Fibroblast of gingiva (primary cell): ENCODE measurements at regions not wholly inside any gene's neighbourhood (a gene's known extent, or its start where the extent isn't known, plus 50 kb on each side); places are given as distances from the start of the nearest gene placed in this dataset.
"Not testable (repeated sequence)": the region's sequence is repeated elsewhere in the genome, so short reads cannot be mapped to it uniquely, and the experiment has no call there.

ENCODE experiments used
- DNase-seq: peaks from one replicate; pipeline ENCODE4 v3.0.0-alpha.2; 2011; ENCODE audit warnings: low read depth

DNA sequence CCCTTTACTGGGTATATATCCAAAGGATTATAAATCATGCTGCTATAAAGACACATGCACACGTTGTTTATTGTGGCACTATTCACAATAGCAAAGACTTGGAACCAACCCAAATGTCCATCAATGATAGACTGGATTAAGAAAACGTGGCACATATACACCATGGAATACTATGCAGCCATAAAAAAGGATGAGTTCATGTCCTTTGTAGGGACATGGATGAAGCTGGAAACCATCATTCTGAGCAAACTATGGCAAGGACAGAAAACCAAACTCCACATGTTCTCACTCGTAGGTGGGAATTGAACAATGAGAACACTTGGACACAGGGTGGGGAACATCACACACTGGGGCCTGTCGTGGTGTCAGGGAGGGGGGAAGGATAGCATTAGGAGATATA is 59.2 kb downstream of the CXorf49B start:
- DNase-seq: not testable (repeated sequence)

DNA sequence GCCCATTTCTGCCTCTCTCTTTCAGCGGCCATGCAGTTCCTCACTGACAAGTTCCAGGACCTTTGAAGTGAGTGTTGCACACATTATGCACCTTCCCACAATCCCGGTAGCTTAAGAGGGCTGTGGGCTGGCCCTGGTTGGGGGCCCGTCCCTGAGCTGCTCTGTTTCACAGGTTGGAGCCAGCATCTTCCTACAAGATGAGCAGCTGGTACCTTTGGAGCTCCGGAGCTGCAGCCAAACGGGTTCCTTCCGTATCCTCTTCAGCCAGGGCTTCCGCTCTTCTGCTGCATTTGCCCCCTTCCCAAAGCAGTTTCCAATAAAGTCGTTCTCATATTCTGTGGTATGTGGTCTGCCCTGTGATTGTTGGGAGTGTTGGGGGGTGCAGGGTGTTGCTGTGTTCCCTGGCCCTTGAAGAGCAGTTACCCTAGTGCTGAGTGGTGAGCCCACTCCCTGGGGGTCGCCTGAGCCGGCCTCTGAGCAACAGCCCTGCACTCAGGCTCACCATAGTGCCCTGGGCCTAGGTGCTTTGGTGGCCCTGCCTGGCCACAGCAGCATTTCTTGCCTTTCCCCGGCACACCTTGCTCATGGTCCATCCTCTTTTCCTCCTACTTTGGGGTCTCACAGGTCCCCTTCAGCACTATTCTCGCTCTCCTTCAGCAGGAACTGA is 60.4 kb downstream of the CXorf49B start:
- DNase-seq: no peak

DNA sequence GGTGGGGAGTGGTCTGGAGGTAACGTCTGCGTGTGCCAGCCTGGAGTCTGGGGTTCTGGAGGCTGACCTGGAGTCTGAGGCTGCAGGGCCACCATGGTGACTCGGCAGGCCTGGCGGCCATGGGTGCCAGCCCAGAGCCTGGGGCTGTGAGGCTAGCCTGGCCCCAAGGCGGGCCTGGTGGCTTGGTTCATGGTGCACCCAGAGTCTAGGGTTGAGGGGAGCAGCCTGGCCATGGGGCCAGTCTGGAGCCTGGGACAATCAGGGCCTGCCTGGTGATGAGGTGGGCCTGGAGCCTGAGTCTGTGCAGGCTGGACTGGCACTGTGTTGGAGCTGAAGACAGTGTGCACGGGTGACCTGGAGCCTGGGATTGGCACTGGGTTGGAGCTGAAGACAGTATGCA is 64.9 kb downstream of the CXorf49B start:
- no peak for DNase-seq

DNA sequence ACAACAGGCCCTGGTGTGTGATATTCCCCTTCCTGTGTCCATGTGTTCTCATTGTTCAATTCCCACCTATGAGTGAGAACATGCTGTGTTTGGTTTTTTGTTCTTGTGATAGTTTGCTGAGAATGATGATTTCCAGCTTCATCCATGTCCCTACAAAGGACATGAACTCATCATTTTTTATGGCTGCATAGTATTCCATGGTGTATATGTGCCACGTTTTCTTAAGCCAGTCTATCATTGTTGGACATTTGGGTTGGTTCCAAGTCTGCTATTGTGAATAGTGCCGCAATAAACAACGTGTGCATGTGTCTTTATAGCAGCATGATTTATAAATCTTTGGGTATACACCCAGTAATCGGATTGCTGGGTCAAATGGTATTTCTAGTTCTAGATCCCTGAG is 72.6 kb upstream of the NHSL2 start:
- not testable (repeated sequence) for DNase-seq

DNA sequence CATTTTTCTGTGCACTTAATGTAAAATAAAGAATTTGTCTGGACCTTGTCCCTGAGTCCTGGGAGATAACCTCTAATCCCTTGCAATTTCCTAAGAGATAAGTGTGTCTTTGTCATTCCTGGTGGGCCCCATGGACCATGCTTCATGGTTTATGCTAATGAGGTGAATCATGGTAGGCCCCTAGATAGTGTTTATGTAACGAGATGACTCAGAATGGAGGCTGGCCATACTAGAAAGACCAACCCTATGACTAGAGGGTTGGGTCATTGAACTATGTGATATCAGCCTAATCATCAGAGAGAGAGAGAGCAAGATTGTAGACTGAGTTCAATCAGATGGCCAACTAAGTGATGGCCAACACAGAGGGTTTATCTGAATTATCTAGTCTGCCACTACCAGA is 64.2 kb upstream of the NHSL2 start:
- no peak for DNase-seq

DNA sequence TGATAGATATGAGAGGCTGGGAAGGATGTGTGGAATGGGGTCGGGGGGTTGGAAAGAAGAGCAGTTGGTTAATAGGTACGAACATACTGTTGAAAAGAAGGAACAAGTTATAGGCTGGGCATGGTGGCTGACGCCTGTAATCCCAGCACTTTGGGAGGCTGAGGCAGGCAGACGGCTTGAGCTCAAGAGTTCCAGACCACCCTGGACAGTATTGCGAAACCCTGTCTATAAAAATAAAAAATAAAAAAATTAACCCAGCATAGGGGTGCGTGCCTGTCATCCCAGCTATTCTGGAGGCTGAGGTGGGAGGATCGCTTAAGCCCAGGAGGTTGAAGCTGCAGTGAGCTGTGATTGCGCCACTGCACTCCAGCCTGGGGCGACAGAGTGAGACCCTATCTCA is 58.5 kb upstream of the NHSL2 start:
- DNase-seq: no peak

DNA sequence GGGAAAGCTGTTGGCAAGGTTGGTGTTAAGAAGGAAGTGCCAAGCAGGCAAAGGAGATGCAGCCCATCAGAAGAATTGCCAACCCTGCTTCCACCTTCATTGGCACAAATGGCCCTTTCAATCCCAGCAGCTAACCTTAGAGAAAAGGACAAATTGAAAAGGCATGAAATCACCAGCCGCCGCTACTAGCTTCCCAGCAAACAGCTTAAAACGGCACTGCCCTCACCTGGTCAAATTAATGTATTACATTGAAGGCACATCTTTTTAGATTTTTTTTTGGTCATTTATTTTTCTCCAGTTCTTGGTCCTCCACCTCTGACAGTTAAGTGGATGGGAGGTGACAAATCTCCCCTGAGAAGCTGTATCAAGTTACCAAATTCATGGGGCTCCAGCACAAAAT is 51.0 kb upstream of the NHSL2 start:
- DNase-seq: peak; percentile 2
